ENCODE measurements at regions not wholly inside any gene's neighbourhood (a gene's known extent, or its start where the extent isn't known, plus 50 kb on each side); places are given as distances from the start of the nearest gene placed in this dataset.
"Not testable (repeated sequence)": the region's sequence is repeated elsewhere in the genome, so short reads cannot be mapped to it uniquely, and the experiment has no call there.

- DNase-seq (ENCODE audit: low read depth): no peak
Measured at GRCh38 chr6:169923468-169924464, 172.3 kb downstream of the ERMARD start.

GRCh38 chr6:169921853-169922824, 170.7 kb downstream of the ERMARD start:
- no peak for DNase-seq (ENCODE audit: low read depth)

- no peak for DNase-seq (ENCODE audit: low read depth)
Measured at GRCh38 chr6:169921217-169921616, 169.8 kb downstream of the ERMARD start.

- DNase-seq (ENCODE audit: low read depth): no peak
Measured at GRCh38 chr6:169920359-169921020, 169.1 kb downstream of the ERMARD start.

- DNase-seq (ENCODE audit: low read depth): no peak
Measured at GRCh38 chr6:169918954-169919549, 167.6 kb downstream of the ERMARD start.

- no peak for DNase-seq (ENCODE audit: low read depth)
Measured at GRCh38 chr6:169918239-169918953, 167.0 kb downstream of the ERMARD start.

GRCh38 chr6:169917153-169917552, 165.7 kb downstream of the ERMARD start:
- no peak for DNase-seq (ENCODE audit: low read depth)

- DNase-seq (ENCODE audit: low read depth): no peak
Measured at GRCh38 chr6:169915769-169916550, 164.5 kb downstream of the ERMARD start.

- not testable (repeated sequence) for DNase-seq (ENCODE audit: low read depth)
Measured at GRCh38 chr6:169913745-169914144, 162.3 kb downstream of the ERMARD start.

GRCh38 chr6:169913096-169913638, 161.7 kb downstream of the ERMARD start:
- DNase-seq (ENCODE audit: low read depth): no peak

GRCh38 chr6:169912266-169913095, 161.1 kb downstream of the ERMARD start:
- DNase-seq (ENCODE audit: low read depth): no peak

GRCh38 chr6:169911264-169912263, 160.1 kb downstream of the ERMARD start:
- no peak for DNase-seq (ENCODE audit: low read depth)

GRCh38 chr6:169909113-169909512, 157.7 kb downstream of the ERMARD start:
- DNase-seq (ENCODE audit: low read depth): no peak

- no peak for DNase-seq (ENCODE audit: low read depth)
Measured at GRCh38 chr6:169908403-169908933, 157.0 kb downstream of the ERMARD start.

- no peak for DNase-seq (ENCODE audit: low read depth)
Measured at GRCh38 chr6:169907419-169908115, 156.1 kb downstream of the ERMARD start.

GRCh38 chr6:169906688-169907418, 155.4 kb downstream of the ERMARD start:
- no peak for DNase-seq (ENCODE audit: low read depth)
